SW 1271 (cell line): ENCODE measurements at regions not wholly inside any gene's neighbourhood (a gene's known extent, or its start where the extent isn't known, plus 50 kb on each side); places are given as distances from the start of the nearest gene placed in this dataset.
A peak's percentile ranks its signal among the peaks of the same experiment; 100 is the strongest.
"Not testable (repeated sequence)": the region's sequence is repeated elsewhere in the genome, so short reads cannot be mapped to it uniquely, and the experiment has no call there.

Experiments used
- DNase-seq, 2 experiments: peaks; one replicate each; lab custom pipeline; 2025; lab: John Stamatoyannopoulos, UW

- no peak for DNase-seq
Observed at GRCh38 chr4:114249561-114249960, 270.1 kb upstream of the ARSJ start.

- DNase-seq, result no peak
Observed at GRCh38 chr4:114249976-114250375, 270.5 kb upstream of the ARSJ start.

GRCh38 chr4:114250439-114250891 is 271.0 kb upstream of the ARSJ start:
- no peak for DNase-seq

- no peak for DNase-seq
Observed at GRCh38 chr4:114251020-114251419, 271.6 kb upstream of the ARSJ start.

GRCh38 chr4:114252499-114252898 is 273.1 kb upstream of the ARSJ start:
- no peak for DNase-seq

- DNase-seq, result no peak
Observed at GRCh38 chr4:114257501-114257900, 278.1 kb upstream of the ARSJ start.

- DNase-seq, result not testable (repeated sequence)
Observed at GRCh38 chr4:114262421-114262820, 283.0 kb upstream of the ARSJ start.

- DNase-seq, result no peak
Observed at GRCh38 chr4:114263233-114263632, 283.8 kb upstream of the ARSJ start.

- no peak for DNase-seq
Observed at GRCh38 chr4:114264452-114264851, 285.0 kb upstream of the ARSJ start.

GRCh38 chr4:114264877-114265291 is 285.4 kb upstream of the ARSJ start:
- DNase-seq, result no peak

GRCh38 chr4:114265342-114265741 is 285.9 kb upstream of the ARSJ start:
- no peak for DNase-seq

GRCh38 chr4:114267976-114268375 is 288.5 kb upstream of the ARSJ start:
- DNase-seq, result no peak

- DNase-seq, result no peak
Observed at GRCh38 chr4:114271031-114271430, 291.6 kb upstream of the ARSJ start.

- DNase-seq, result peak; percentile 35 to 63
Observed at GRCh38 chr4:114272226-114272625, 292.8 kb upstream of the ARSJ start.

- DNase-seq, result no peak
Observed at GRCh38 chr4:114273238-114273637, 293.8 kb upstream of the ARSJ start.

GRCh38 chr4:114277690-114278089 is 298.2 kb upstream of the ARSJ start:
- no peak for DNase-seq

GRCh38 chr4:114279066-114279465 is 299.6 kb upstream of the ARSJ start:
- DNase-seq, result no peak

GRCh38 chr4:114279711-114280110 is 300.3 kb upstream of the ARSJ start:
- no peak for DNase-seq

GRCh38 chr4:114280645-114281044 is 301.2 kb upstream of the ARSJ start:
- no peak for DNase-seq

GRCh38 chr4:114281164-114281960 is 301.9 kb upstream of the ARSJ start:
- DNase-seq, result no peak

GRCh38 chr4:114282937-114283336 is 303.5 kb upstream of the ARSJ start:
- DNase-seq, result no peak

- no peak for DNase-seq
Observed at GRCh38 chr4:114284629-114285028, 305.2 kb upstream of the ARSJ start.

- no peak for DNase-seq
Observed at GRCh38 chr4:114286262-114286810, 306.9 kb upstream of the ARSJ start.
